Loucy (cell line): ENCODE measurements at regions not wholly inside any gene's neighbourhood (a gene's known extent, or its start where the extent isn't known, plus 50 kb on each side); places are given as distances from the start of the nearest gene placed in this dataset.

Experiments used
- EZH2phosphoT487 ChIP-seq: fragments of 200-600 bp; IDR thresholded peaks from 2 replicates; pipeline ENCODE4 v1.6.1; 2018; ENCODE audit warnings: antibody characterized with exemption, mild to moderate bottlenecking, moderate library complexity, borderline replicate concordance
- TF ChIP-seq, protein P1 (sequence below): fragments of 200-600 bp; sonication (generic); conservative IDR thresholded peaks from 2 replicates; pipeline ENCODE4 v1.5.1; 2014; ENCODE audit warnings: mild to moderate bottlenecking, antibody characterized with exemption, low read length

DNA sequence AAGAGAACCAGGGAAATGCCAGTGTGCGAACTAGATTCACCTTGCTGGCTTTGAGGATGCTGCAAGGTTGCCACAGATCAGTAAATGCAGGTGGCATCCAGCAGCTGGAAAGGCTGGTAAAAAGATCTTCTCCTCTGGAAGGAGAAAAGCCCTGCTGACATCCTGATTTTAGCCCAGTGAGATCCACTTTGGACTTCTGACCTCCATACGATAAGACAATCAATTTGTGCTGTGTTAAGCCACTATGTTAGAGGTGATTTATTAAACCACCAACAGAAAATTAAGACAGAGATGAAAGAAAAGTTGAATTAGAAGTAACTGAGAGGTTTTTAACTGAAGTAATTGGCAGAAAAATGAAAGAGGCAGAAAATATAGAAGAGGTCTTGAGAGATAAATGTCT, 283.8 kb upstream of the CDH12 start:
- TF ChIP-seq, protein P1, sequence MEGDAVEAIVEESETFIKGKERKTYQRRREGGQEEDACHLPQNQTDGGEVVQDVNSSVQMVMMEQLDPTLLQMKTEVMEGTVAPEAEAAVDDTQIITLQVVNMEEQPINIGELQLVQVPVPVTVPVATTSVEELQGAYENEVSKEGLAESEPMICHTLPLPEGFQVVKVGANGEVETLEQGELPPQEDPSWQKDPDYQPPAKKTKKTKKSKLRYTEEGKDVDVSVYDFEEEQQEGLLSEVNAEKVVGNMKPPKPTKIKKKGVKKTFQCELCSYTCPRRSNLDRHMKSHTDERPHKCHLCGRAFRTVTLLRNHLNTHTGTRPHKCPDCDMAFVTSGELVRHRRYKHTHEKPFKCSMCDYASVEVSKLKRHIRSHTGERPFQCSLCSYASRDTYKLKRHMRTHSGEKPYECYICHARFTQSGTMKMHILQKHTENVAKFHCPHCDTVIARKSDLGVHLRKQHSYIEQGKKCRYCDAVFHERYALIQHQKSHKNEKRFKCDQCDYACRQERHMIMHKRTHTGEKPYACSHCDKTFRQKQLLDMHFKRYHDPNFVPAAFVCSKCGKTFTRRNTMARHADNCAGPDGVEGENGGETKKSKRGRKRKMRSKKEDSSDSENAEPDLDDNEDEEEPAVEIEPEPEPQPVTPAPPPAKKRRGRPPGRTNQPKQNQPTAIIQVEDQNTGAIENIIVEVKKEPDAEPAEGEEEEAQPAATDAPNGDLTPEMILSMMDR, result no peak
- TF ChIP-seq EZH2phosphoT487, result no peak
